NOMO-1 treated with dmso at 0.1 percent for 144 hours (cell line): ENCODE measurements at regions not wholly inside any gene's neighbourhood (a gene's known extent, or its start where the extent isn't known, plus 50 kb on each side); places are given as distances from the start of the nearest gene placed in this dataset.
"Not testable (repeated sequence)": the region's sequence is repeated elsewhere in the genome, so short reads cannot be mapped to it uniquely, and the experiment has no call there.

Source experiments
- DNase-seq: peaks from one replicate; lab custom pipeline; 2025; ENCODE audit not compliant: unreplicated experiment; lab: John Stamatoyannopoulos, UW

DNA sequence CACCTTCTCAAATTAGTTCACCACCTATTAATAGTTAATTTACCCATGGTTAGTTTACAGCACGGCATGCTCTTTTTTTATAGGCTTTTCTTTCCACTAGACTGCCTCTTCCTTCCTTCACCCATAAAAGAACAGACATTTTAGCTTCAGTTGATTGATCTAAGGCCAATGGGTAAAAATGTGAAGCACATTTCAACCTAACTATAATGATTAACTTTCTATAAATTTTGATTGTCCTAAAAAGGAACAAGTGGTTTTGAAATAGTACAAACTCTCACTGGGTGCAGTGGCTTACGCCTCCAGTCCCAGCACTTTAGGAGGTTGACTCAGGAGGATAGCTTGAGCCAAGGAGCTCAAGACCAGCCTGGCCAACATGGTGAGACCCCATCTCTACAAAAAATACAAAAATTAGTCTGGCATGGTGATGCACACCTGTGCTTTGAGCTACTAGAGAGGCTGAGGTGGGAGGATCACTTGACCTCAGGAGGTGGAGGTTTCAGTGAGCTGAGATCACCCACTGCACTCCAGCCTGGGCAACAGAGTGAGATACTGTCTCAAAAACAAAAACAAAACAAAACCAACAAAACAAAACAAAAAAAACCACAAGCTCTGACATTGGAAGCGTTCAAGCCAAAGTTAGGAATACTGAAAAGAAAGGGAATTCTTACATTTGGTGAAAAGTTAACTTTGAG, 89.9 kb upstream of the FAT1 start:
- no peak for DNase-seq

DNA sequence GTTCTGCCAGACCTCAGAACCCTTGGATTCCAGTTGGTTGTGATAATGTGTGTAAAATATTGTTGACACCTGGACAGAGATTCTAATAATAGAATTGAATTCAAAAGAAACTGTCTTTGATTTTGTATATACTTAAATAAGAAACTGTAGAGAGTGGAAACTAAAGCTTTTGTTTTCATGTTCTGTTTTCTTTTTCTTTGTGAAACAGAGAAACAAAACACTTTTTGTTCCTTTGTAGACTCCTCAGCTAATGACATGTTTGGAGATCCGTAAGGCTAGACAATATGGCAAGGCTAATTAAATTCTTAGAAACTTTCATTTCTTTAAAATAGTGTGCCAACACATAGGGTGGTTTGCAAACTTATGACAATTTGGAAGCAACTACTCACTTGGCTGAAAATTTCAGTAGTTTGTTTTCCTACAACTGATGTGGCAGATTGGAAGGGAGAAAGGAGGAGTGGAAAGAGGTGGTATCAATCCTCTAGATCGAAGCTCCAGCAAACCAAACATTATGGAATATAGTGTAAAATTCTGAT, 90.9 kb upstream of the FAT1 start:
- DNase-seq, result no peak

DNA sequence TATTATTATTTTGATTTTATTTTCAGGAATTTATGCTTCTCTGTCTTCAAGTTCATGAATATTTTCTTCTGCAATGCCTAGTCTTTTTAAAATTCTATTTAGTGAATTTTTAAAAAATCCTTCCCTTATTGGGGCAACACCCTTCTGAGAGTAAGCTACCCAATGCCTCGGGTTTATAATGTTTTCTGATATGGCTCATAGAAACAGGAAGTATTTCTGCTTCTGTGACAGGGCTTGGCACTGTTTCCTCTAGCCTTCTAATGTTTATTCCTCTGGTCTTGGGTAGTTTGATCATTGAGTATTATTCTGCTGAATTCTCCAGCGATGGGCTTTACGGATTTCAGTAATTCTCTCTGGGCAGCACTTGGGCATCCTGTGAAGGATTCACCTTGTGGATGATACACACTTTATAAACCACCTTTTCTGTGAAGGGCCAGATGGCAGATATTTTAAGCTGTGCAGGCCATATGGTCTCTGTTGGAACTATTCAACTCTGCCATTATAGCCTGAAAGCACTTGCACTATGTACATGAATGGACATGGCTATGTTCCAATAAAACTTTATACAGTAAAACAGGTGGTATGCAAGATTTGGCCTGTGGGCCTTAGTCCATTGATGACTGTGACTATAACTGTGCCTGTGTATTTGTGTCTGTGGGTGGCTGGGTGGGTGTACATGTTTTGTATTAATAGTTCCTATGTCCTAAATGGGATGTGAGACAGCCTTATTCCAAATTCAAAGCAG, 95.9 kb upstream of the FAT1 start:
- DNase-seq, result no peak

DNA sequence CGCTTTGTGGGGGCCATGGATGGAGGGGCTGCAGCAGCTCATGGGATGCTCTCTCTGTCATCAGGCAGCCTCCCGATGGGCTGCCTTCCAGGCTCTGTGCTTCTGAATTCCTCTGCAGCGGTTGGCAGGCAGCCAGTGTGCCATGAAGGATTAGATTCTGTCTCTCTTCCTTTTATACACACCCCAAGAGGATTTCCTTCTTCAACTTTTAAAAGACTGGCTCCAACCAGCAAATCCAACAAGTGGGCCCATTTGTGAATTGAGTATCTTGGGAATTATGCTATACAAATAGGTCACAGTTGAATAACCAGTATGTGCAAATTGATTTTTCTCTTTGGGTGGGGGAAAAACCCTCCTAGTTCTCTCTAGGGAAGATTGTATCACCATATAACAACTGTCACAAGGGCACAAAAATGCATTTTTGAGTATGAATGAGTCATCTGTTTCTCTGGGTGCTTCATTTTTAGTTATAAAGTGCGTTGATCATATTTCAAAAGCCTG, 96.8 kb upstream of the FAT1 start:
- no peak for DNase-seq

DNA sequence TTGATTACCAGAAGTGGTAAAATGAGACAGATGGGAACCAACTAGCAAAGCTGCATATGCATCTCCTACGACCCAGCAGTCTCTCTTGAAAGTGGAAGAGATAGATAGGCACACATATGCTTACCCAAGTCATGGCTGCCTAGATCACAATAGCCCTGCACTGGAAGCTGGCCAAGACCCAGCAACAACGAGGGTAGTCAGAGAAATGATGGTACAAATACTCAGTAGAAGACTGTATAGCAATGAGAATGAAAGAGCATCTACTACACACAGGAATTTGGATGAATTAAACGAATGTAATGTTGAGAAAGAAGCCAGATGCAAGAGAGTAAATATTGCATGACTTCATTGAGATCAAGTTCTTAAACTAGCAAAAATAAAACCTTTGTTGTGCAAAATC, 100.3 kb upstream of the FAT1 start:
- no peak for DNase-seq

DNA sequence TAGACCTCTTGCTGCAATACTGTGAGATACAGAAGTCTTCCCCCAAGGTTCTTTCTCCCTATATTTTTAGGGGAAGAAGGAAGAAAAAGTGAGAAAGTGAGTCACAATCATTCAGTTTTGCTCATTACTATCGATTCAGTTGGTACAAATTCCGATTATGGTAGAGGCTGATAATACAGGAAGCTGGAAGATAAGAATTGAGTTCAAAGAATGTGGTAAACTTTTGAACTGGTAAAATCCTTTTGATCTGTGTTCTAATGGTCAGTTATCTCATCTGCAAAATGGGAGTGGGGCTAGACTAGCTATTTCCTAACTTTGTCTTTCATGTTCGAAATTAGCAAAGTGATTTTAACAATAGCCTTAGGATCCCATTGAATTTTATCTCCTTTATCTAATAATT, 101.4 kb upstream of the FAT1 start:
- DNase-seq, result no peak

DNA sequence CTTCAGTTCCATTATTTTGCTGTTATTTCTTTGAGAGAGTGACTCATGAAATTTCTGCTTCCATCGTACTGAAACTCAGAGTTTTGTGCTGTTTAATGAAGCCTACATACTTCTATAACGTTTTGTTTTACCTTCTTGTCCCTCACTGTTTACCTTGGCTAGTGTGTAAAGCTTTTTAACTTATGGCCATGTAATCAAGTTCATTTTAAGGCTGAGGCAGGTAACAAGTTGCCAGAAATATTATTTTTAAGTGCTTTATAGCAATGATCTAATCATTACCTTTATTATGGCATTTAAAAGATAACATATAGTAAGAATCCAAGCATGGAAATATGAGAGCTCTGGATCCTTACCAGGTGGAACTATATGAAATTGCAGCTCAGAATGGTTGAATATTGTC, 102.3 kb upstream of the FAT1 start:
- DNase-seq, result no peak

DNA sequence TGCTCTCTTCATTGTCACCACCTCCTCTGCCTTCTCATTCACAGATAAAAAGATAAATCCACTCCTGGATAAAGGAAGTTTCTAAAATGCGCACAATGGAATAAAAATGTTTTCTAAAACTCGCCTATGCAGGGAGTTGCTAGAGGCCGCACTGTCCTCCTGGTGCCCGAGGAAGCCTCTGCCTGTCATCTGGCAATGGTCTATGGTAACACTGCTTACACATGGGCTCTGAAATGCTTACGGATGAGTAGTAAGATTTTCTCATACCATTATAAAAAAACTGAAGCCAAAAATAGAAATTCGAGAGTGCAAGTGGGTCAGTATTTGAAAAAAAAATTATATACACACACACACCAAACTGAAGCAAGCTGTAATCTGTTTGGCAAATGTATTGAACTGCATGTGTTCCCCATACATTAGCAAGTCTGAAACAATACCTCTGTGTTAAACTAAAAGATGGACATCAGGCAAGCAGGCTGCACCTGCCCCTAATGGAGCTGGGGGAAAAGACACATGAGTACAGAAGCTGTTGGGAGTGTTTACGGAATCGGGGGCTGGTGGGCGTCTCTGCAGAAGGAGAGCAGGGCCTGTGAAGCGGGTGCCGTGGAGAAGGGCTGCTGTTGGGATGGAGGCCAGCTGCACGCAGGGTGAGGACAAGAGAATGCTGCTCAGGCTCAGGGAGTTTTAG, 103.3 kb upstream of the FAT1 start:
- DNase-seq, result no peak

DNA sequence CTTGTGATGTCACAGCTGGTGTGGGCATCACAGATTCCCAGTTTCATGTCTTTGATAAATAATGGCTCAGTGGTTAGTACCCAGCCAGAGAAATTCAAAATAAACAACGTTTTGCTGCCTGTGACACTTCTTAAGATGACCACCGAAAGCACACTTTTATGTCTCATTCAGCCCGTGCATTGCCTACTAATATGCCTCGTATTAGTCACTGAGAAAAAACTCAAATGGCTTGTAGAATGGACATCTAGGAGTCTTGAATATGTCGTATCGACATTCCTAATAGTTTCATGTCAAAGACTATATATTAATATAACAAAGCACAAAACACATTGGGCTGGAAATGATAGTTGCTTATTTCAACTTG, 103.9 kb upstream of the FAT1 start:
- no peak for DNase-seq

DNA sequence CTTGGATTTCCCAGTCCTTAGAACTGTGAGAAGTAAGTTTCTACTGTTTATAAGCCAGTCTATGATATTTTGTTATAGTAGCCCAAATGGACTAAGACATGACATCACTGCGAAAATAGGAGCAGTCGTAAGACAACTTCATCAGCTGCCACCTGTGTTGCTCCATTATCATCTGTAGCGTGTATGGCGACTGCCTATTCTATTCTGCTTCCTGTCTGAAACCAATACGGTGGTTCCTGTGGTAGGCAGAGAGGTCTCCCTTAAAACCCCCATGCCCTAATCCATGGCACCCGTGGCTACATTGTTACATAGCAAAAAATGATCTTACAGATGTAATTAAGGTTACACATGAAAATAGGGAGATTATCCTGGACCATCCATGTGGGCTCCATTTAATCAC, 105.4 kb upstream of the FAT1 start:
- no peak for DNase-seq

DNA sequence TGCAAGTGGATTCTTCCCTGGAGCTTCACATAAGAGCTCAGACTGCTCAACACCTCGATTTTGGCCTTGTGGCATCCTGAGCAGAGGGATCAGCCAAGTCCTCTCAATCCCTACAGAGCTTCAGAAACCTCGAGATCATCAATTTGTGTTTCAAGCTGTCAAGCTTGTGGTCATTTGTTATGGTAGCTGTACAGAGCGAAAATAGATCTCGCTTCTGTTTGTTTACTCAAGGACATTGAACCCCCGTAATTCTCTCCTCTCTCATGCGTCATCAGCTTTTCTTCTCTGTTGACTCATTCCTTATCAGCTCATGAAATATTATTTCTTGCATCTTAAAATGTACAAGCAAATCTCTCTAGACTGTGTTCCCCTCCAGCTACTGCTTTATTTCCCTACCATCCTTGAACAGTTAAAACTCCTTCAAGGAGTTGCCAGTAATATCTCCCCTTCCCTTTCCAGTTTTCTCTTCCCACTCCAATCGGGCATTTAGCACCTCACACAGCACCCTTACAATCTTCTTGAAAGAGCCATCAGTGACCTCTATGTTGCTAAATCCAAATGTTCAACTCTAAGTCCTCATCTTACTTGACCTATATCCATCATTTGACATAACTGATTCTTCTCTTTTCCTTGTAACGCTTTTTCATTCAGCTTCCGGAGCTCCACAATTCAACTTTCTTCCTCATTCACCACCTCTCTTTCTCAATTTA, 106.2 kb upstream of the FAT1 start:
- DNase-seq, result no peak

DNA sequence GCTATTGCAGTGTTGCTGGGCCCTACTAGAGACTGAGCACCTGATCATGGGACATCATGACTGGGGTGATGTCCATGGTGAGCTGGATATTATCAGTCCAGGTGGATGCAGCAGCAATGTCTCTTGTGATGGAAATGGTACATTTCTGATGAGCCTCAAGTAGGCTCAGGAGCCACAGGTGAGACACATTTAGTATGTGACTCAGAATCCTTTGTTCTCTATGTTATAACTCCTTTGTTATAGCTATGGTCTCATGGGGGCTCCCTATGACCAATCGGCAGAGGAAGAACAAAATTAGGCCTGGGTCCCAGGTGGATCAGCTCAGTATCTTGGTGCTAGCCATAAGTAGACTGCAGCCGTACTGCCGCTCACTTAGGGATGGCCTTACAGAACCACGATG, 107.9 kb upstream of the FAT1 start:
- no peak for DNase-seq

DNA sequence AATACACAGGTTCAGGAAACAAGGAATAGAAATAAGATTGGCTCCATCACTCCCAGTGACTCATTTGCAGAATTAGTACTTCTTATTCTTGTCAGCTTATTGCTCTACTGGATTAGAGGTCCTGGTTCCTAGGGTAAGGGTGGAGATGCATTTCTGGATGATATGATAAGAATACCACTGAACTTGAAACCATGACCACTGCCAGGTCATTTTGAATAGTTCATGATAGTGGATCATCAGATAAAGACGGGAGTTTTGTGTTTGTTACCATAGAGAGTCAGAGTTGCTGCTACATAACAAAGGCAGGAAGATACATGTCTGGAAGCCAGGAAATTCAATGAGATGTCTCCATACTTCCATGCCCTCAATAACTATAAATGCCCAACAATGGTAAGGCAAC, 109.2 kb upstream of the FAT1 start:
- DNase-seq, result no peak

DNA sequence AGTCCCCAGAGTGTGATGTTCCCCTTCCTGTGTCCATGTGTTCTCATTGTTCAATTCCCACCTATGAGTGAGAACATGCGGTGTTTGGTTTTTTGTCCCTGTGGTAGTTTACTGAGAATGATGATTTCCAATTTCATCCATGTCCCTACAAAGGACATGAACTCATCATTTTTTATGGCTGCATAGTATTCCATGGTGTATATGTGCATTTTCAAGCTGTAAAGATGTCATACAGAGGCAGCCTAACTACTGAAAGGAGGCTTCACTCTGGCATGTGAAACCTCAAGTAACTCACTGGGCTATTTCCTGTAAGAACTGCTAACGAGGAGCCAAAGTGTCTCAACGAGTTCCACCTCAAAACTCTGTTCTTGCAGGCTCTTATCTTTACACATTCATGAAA, 113.8 kb upstream of the FAT1 start:
- not testable (repeated sequence) for DNase-seq

DNA sequence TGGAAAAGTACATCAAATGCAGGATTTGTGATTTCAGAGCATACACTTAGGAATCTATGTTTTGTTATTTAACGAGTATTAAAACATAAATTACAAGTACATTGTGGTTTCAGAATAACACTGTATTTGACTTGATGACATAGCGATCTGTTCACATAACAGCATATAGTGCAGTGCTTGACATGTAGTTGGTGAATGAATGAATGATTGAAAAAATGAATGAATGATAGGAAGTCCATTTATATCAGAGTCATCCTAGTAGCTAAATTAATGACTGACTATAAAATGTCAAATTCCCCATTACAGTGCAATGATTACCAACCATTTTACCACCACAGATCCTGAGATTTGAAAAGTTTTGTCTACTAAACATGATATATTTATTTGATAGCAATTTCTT, 114.6 kb upstream of the FAT1 start:
- no peak for DNase-seq

DNA sequence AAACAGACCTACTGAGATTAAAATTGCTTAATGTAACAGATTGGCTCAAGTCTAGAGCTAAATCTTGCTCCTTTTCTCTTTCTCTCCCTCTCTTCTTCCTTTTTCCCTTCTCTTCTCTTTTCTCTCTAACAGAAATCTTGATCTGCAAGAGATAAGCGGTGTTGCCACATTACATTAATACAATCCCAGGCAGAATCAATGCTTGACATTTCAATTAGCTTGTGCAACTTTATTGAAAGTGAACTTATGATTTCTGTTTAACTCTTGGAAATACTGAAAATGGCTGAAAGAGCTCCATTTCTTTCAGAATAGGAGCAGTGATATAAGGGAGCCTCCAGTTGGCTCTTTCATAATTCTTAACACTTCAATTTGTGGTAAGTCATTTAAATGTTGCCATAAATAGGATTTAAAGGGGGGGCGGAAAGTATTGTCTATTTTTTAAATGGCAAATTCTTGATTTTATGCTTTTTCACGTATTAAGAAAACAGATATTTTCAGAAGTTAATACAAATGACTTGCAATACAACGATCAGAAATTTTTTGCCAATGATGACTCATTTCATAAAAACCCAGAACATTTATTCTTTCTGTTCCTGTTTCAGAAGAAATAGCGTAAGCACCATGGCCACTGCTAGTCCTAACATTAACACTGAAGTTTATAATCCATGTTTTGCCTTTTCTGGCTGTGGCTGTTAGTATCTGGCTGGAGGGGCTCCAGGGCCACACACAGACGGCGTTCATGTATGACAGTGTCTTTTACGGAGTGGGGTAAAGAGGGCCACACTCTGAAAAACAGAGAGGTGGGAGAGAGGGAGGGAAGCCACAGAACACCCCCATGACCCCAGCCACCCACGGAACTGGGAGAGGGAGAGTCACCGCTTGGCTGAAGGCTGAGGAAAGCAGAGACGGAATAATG, 115.7 kb upstream of the FAT1 start:
- peak; percentile 64 for DNase-seq

DNA sequence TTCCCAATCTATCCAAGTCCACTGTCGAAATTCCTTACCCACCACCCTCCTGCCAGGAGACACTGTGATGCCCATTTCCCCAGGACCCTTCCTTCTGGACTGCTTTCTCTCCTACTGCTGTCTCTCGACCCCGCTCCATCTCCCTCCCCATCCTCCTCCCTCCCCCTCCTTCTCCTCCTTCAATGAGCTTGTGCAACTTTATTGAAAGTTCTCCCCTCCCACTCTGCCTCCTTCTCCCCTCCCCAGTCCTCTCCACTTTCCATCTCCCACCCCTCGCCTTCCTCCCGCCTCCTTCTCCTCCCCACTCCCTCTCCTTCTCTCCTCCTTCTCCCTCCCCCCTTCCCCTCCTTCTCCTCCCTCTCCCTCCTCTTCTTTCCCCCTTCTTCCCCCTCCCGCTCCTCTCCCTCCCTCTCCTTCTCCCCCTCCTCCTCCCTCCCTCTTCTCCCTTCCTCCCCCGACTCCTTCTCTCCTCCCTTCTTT, 116.6 kb upstream of the FAT1 start:
- peak; percentile 73 for DNase-seq

DNA sequence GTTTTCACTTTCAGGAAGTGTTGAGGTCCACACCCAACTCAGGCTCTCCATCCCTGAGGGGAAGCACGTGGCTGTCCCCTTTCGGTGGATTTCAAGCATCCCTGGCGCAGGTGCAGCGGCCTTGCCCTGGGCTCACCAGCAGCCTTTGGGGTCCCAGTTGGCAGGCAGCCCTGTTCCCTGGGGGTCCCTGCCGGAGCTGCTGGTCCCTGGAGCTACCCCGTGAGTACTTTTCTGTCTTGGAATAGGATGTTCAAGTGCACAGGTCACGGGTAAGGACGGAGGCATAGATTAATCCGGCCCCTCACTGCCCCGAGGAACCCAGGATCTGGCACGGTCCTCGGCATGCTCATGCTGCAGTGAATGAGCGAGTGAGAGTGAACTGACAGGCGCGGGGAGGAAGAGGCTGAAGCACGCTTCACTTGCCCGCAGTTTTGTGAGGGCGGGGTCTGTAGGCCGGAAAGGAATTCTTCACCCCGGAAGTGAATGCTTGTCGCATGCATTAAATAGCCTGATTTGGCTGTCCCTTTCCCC, 117.2 kb upstream of the FAT1 start:
- no peak for DNase-seq

DNA sequence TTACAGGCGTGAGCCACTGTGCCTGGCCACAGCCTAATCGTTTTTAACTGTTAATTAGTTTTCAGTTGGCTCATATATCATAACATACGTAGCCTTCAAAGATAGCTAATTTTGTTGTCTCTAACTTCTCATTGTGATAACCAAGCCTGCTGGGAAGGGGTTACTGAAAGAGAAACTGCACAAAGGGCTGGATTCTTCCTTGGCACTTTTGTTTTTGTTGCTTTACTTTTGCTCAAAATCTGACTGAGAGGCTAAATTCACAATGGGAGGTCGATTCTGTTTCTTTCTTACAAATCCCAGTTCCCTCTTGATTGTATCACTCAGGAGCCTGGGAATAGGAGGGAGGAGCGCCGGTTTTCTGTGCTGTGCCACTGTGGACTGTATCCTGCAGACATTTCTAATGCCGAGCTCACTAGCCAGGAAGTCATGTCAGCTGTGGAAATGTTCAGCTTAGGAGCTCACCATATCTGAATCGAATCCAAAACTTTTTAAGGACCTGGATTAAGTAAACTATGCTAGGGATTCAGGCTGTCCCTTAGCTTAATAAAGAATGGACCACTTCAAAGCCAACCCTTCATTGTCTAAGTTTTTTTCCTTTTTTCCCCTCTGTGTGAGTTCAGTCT, 120.5 kb upstream of the FAT1 start:
- DNase-seq, result peak; percentile 47
